GM12878 (cell line): ENCODE measurements at regions not wholly inside any gene's neighbourhood (a gene's known extent, or its start where the extent isn't known, plus 50 kb on each side); places are given as distances from the start of the nearest gene placed in this dataset.

Experiments used
- CBFB ChIP-seq: IDR thresholded peaks from 2 replicates; pipeline ENCODE4 v1.6.1; 2016; ENCODE audit warnings: antibody characterized with exemption, low read depth
- REST ChIP-seq: IDR thresholded peaks from 2 replicates; pipeline ENCODE4 v1.6.1; 2012; ENCODE audit warnings: mild to moderate bottlenecking, low read depth, low read length

- TF ChIP-seq REST = no peak
- TF ChIP-seq CBFB = no peak
Measured at GRCh38 chr22:47976219-47976618, 1213.8 kb downstream of the TBC1D22A start.
